Psoas muscle (tissue), 7 donors: ENCODE measurements at regions not wholly inside any gene's neighbourhood (a gene's known extent, or its start where the extent isn't known, plus 50 kb on each side); places are given as distances from the start of the nearest gene placed in this dataset.

Experiments
- ATAC-seq, 4 donors: fragments of 200-7000 bp; cut with Tn5 transposase; one replicate each; pipeline ENCODE4 v1.9.1; 2020; ENCODE audit warnings: moderate library complexity in 3 of 4, mild to moderate bottlenecking in 2 of 4
- DNase-seq, 2 donors: peaks; one replicate each; pipeline ENCODE4 v3.0.0-alpha.2; 2020
- H3K27ac ChIP-seq: fragments of 200-600 bp; one replicate; pipeline ENCODE4 v1.8.0; 2022
- H3K27me3 ChIP-seq, 3 donors: fragments of 200-600 bp in 1 of 3; one replicate each; pipeline versions ENCODE4 v1.6.1 to v1.8.0; 2013 to 2022; ENCODE audit warnings: low read length in 2 of 3, mild to moderate bottlenecking in 2 of 3, moderate library complexity in 1 of 3; ENCODE audit not compliant: insufficient read depth in 3 of 3
- H3K36me3 ChIP-seq, 2 donors: fragments of 200-600 bp in 1 of 2; one replicate each; pipeline versions ENCODE4 v1.6.1 to v1.8.0; 2013 to 2022; ENCODE audit warnings: low read depth in 1 of 2, mild to moderate bottlenecking in 1 of 2, moderate library complexity in 1 of 2; ENCODE audit not compliant: insufficient read depth in 1 of 2
- H3K4me1 ChIP-seq: fragments of 200-600 bp; one replicate; pipeline ENCODE4 v1.8.0; 2022
- H3K4me3 ChIP-seq: fragments of 200-600 bp; one replicate; pipeline ENCODE4 v1.8.0; 2022; ENCODE audit warnings: mild to moderate bottlenecking
- H3K9me3 ChIP-seq: fragments of 200-600 bp; one replicate; pipeline ENCODE4 v1.8.0; 2022
- CTCF ChIP-seq: fragments of 200-600 bp; IDR thresholded peaks from one replicate; pipeline ENCODE4 v1.8.0; 2022; ENCODE audit warnings: antibody characterized with exemption
- WGBS, 3 donors: extraction: QIAGEN DNeasy Blood & Tissue Kit; methylation state at CpG; one replicate each; pipeline versions ENCODE4 v1.1.6 to v1.1.7; 2013; 5-methylcytosine and 5-hydroxymethylcytosine counted together
- intact Hi-C, 2 donors: fragments of 100-400 bp; cut with DNase I; formaldehyde crosslinking; loops; one replicate each; pipeline versions ENCODE4 v1.11.0 to v1.14.2; 2022
- donor health status: healthy with polysubstance abuse.
- donor health status: DM: no; HTN: no; CAD: no; lungs with moderate emphysema.
- donor health status: Bipolar disorder and iron deficiency.
- donor health status: healthy.
- donor health status: DM: yes; HTN: yes; CAD: no.
- donor health status: DM: no; HTN: no; CAD: no.
- donor health status: DM: yes; HTN: yes; CAD: no.

DNA sequence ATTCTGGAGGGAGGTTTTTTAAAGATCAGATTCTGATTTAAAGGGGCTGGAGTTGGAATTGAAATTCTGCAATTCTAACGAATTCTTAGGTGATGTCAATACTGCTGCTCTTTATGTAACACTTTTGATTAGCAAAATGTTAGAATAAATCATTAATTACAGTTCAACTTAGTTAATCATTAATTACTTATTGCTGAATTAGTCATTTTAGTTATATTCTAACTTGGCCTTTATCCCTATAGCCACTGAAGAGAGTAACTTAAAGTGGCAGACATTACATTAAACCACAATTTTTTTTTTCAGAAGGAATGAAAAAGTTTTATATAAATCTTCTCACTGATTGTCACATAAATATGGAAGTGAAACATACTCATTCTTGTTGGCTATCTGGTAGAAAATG is 206.6 kb upstream of the ITM2A start:
- intact Hi-C loops: no loop called here
- WGBS, 3 donors: 35 to 76% (median 45%) methylated on average over 1 of the region's 1 CpG
- DNase-seq (no peak), ATAC-seq (no peak)
- Histone ChIP-seq H3K9me3 (no peaks in the 10 kb centered on the region), H3K27ac (no peak overlapping the region), H3K36me3 (no peaks in the 10 kb centered on the region), H3K4me3 (no peak overlapping the region), H3K27me3 (peaks cover 0 to 3% (median 0%) of the 10 kb centered on the region in 3 donors), H3K4me1 (no peaks in the 10 kb centered on the region)
- TF ChIP-seq CTCF: no peak

- H3K4me3 ChIP-seq: no peak overlapping the region
- H3K9me3 ChIP-seq: no peaks in the 10 kb centered on the region
- H3K4me1 ChIP-seq: no peaks in the 10 kb centered on the region
- no peaks in the 10 kb centered on the region for H3K36me3 ChIP-seq
- ATAC-seq (no peak), DNase-seq (no peak)
- WGBS, 3 donors: 52 to 77% (median 77%) methylated on average over 6 of the region's 6 CpGs
- H3K27ac ChIP-seq: no peak overlapping the region
- intact Hi-C loops: no loop called here
- no peak for TF ChIP-seq CTCF
- peaks cover 0 to 3% (median 0%) of the 10 kb centered on the region in 3 donors for H3K27me3 ChIP-seq
Observed at GRCh38 chrX:79572566-79572965, 205.4 kb upstream of the ITM2A start.

DNA sequence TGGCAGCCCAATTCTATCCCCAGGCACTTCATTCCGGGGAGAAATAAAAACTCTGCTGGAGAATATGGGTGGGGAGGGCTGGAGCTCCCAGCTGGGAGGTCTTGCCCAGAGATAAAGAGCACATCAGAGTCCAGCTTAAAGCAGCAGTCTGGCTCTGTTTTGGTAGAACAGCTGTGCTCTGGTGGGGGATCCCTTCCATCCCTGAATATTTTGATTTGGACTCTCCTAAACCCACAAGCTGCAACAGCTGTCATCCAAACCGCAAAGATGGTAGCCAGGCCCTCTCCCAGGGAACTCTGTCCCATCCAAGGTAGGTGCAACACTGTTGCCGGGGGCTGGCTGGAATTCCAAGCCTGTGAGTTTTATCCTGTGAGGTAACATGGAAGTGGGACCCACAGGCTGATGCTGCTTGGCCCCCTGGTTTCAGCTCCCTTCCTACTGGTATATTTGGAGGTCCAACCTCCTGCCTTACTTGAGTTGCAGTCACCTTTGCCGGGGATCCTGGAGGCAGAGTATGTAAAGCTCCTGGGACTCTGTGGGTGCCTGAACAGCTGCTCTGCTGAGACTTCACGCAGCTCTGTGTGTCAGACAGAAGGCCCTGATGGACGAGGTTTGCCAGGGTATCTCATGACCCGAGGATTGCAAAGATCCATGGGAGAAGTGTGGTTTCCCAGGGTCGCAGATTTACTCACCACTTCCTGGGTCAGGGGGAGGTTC is 203.5 kb upstream of the ITM2A start:
- Histone ChIP-seq H3K4me1 (no peaks in the 10 kb centered on the region), H3K4me3 (no peak overlapping the region), H3K36me3 (no peaks in the 10 kb centered on the region), H3K27ac (no peak overlapping the region), H3K9me3 (no peaks in the 10 kb centered on the region), H3K27me3 (peaks cover 0 to 3% (median 0%) of the 10 kb centered on the region in 3 donors)
- DNase-seq (no peak), ATAC-seq (no peak)
- intact Hi-C loops: no loop called here
- 53 to 70% (median 65%) methylated on average over 8 of the region's 8 CpGs for WGBS, 3 donors
- TF ChIP-seq CTCF: no peak

GRCh38 chrX:79568309-79568708 is 201.2 kb upstream of the ITM2A start:
- DNase-seq (no peak), ATAC-seq (no peak)
- Histone ChIP-seq H3K36me3 (no peaks in the 10 kb centered on the region), H3K4me1 (no peaks in the 10 kb centered on the region), H3K4me3 (no peak overlapping the region), H3K9me3 (no peaks in the 10 kb centered on the region), H3K27ac (no peak overlapping the region), H3K27me3 (peaks cover 0 to 3% (median 0%) of the 10 kb centered on the region in 3 donors)
- intact Hi-C loops: no loop called here
- TF ChIP-seq CTCF: no peak

DNA sequence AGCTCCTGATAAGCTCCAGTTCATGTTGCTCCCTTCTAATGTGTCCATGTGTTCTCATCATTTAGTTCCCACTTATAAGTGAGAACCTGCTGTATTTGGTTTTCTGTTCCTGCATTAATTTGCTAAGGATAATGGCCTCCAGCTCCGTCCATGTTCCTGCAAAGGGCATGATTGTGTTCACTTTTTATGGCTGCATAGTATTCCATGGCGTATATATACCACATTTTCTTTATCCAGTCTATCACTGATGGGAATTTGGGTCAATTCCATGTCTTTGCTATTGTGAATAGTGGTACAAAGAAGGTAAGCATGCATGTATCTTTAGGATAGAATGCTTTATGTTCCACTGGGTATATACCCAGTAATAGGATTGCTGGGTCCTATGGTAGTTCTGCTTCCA is 197.2 kb upstream of the ITM2A start:
- Histone ChIP-seq H3K4me1 (no peaks in the 10 kb centered on the region), H3K36me3 (no peaks in the 10 kb centered on the region), H3K4me3 (no peak overlapping the region), H3K27ac (no peak overlapping the region), H3K9me3 (no peaks in the 10 kb centered on the region), H3K27me3 (peaks cover 0 to 8% (median 0%) of the 10 kb centered on the region in 3 donors)
- ATAC-seq (no peak), DNase-seq (no peak)
- TF ChIP-seq CTCF: no peak
- 69 to 70% (median 70%) methylated on average over 2 of the region's 2 CpGs for WGBS, 3 donors
- intact Hi-C loops: no loop called here
